ENCODE measurements at regions not wholly inside any gene's neighbourhood (a gene's known extent, or its start where the extent isn't known, plus 50 kb on each side); places are given as distances from the start of the nearest gene placed in this dataset.

- TF ChIP-seq, protein P1, sequence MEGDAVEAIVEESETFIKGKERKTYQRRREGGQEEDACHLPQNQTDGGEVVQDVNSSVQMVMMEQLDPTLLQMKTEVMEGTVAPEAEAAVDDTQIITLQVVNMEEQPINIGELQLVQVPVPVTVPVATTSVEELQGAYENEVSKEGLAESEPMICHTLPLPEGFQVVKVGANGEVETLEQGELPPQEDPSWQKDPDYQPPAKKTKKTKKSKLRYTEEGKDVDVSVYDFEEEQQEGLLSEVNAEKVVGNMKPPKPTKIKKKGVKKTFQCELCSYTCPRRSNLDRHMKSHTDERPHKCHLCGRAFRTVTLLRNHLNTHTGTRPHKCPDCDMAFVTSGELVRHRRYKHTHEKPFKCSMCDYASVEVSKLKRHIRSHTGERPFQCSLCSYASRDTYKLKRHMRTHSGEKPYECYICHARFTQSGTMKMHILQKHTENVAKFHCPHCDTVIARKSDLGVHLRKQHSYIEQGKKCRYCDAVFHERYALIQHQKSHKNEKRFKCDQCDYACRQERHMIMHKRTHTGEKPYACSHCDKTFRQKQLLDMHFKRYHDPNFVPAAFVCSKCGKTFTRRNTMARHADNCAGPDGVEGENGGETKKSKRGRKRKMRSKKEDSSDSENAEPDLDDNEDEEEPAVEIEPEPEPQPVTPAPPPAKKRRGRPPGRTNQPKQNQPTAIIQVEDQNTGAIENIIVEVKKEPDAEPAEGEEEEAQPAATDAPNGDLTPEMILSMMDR (IDR thresholded peaks at IDR 0.05) = no peak
- no peak for TF ChIP-seq POLR2A (IDR thresholded peaks at IDR 0.05)
These were observed 477.0 kb downstream of the CDH10 start for GRCh38 chr5:24167806-24168205.
